Activated B cell treated with CpG ODN at 0.5 μM for 24 hours (primary cell): ENCODE measurements at regions not wholly inside any gene's neighbourhood (a gene's known extent, or its start where the extent isn't known, plus 50 kb on each side); places are given as distances from the start of the nearest gene placed in this dataset.

Experiments
- ATAC-seq: fragments of 200-7000 bp; cut with Tn5 transposase; one replicate; pipeline ENCODE4 v1.10.0; 2021; ENCODE audit warnings: low read depth, mild to moderate bottlenecking, moderate library complexity
- CTCF ChIA-PET: fragments of 350-600 bp; sonication (Branson Sonifier 250); formaldehyde crosslinking; loops from one replicate; lab custom pipeline; 2021; ENCODE audit warnings: antibody characterized with exemption; lab: Charles Lee
- POLR2A ChIA-PET: fragments of 350-600 bp; sonication (Branson Sonifier 250); formaldehyde crosslinking; loops from one replicate; lab custom pipeline; 2021; ENCODE audit warnings: antibody characterized with exemption; lab: Charles Lee
- DNase-seq: peaks from one replicate; pipeline ENCODE4 v3.0.0; 2022
- H3K27ac Mint-ChIP-seq: one replicate; pipeline ENCODE4 v1.8.0; 2020; ENCODE audit warnings: mixed read lengths
- H3K27me3 Mint-ChIP-seq: one replicate; pipeline ENCODE4 v1.8.0; 2021; ENCODE audit warnings: mixed read lengths
- H3K36me3 Mint-ChIP-seq: one replicate; pipeline ENCODE4 v1.8.0; 2021; ENCODE audit warnings: low read depth, mixed read lengths
- H3K4me1 Mint-ChIP-seq: one replicate; pipeline ENCODE4 v1.8.0; 2021; ENCODE audit warnings: mixed read lengths
- H3K4me3 Mint-ChIP-seq: one replicate; pipeline ENCODE4 v1.8.0; 2020; ENCODE audit warnings: mild to moderate bottlenecking, mixed read lengths
- H3K9me3 Mint-ChIP-seq: one replicate; pipeline ENCODE4 v1.8.0; 2020; ENCODE audit warnings: mixed read lengths
- CTCF ChIP-seq: fragments of 200-600 bp; IDR thresholded peaks from one replicate; pipeline ENCODE4 v1.8.0; 2022; ENCODE audit warnings: antibody characterized with exemption, mild to moderate bottlenecking
- intact Hi-C: fragments of 100-400 bp; cut with micrococcal nuclease; formaldehyde crosslinking; loops from one replicate; pipeline ENCODE4 v1.15.1; 2024

DNA sequence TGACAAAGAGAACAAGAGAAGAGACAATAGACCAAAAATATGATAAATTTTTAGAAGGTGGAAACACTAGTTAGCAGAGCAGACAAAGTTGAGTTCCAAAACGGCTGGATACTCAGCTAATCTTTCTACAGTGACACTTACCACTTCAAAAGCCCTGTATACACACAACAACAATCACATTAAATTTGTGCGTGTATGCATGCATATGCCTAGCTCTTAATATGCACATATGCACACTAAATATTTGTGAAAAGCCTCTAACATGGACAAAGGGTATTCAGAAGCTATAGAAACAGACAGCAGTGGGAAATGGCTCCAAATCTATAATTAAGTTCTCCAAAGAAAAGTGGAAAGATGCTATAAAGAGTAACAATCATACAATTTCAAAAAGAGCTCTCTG is 476.4 kb downstream of the HTR7 start:
- Mint-ChIP-seq H3K4me1 (no peaks in the 10 kb centered on the region), H3K4me3 (no peak overlapping the region), H3K27ac (no peak overlapping the region), H3K27me3 (peaks cover 2% of the 10 kb centered on the region), H3K9me3 (no peaks in the 10 kb centered on the region), H3K36me3 (no peaks in the 10 kb centered on the region)
- TF ChIP-seq CTCF, result no peak
- intact Hi-C loops, result no loop called here
- no peak for ATAC-seq
- ChIA-PET CTCF (no interaction called here), POLR2A (no interaction called here)
- no peak for DNase-seq

DNA sequence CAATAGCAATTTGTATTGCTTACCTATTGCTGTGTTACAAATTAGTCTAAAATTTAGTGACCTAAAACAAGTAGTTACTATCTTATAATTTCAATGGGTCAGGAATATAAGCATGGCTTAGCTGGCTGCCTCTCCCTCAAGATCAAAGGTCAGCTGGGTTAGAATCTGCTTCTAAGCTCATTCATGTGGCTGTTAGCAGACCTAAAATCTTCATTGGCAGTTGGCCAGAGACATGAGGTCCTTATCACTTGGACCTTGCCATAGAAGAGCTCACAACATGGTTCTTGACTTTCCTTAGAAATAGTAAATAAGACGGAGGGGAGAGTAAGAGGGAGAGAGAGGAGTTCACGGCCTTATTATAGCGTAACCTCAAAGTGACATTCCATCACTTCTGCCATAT is 468.0 kb downstream of the HTR7 start:
- Mint-ChIP-seq H3K27me3 (no peaks in the 10 kb centered on the region), H3K4me1 (no peaks in the 10 kb centered on the region), H3K4me3 (no peak overlapping the region), H3K9me3 (no peaks in the 10 kb centered on the region), H3K27ac (no peak overlapping the region), H3K36me3 (no peaks in the 10 kb centered on the region)
- ATAC-seq, result no peak
- ChIA-PET POLR2A (no interaction called here), CTCF (no interaction called here)
- no peak for DNase-seq
- TF ChIP-seq CTCF, result no peak
- intact Hi-C loops, result no loop called here

GRCh38 chr10:90394311-90394710 is 463.5 kb downstream of the HTR7 start:
- no peak for TF ChIP-seq CTCF
- CTCF ChIA-PET, result no interaction called here
- intact Hi-C loops, result no loop called here
- POLR2A ChIA-PET, result no interaction called here
- ATAC-seq (no peak), DNase-seq (no peak)
- H3K4me1 Mint-ChIP-seq, result no peaks in the 10 kb centered on the region
- H3K9me3 Mint-ChIP-seq, result no peaks in the 10 kb centered on the region
- H3K4me3 Mint-ChIP-seq, result no peak overlapping the region
- no peaks in the 10 kb centered on the region for H3K27me3 Mint-ChIP-seq
- H3K27ac Mint-ChIP-seq, result no peak overlapping the region
- H3K36me3 Mint-ChIP-seq, result no peaks in the 10 kb centered on the region

- no peak for TF ChIP-seq CTCF
- DNase-seq (no peak), ATAC-seq (no peak)
- Mint-ChIP-seq H3K27me3 (no peaks in the 10 kb centered on the region), H3K36me3 (no peaks in the 10 kb centered on the region), H3K9me3 (no peaks in the 10 kb centered on the region), H3K4me1 (no peaks in the 10 kb centered on the region), H3K27ac (no peak overlapping the region), H3K4me3 (no peak overlapping the region)
- intact Hi-C loops, result no loop called here
- POLR2A ChIA-PET, result interaction anchor here (0.6 kb wide), 1 partner anchor 244 kb away, joined by 3 read pairs; no protein-coding TSS in a partner anchor
- CTCF ChIA-PET, result no interaction called here
These were observed 461.1 kb downstream of the HTR7 start for GRCh38 chr10:90396721-90397120.

GRCh38 chr10:90398566-90398965 is 459.3 kb downstream of the HTR7 start:
- Mint-ChIP-seq H3K27ac (no peak overlapping the region), H3K4me1 (no peaks in the 10 kb centered on the region), H3K9me3 (no peaks in the 10 kb centered on the region), H3K4me3 (no peak overlapping the region), H3K36me3 (no peaks in the 10 kb centered on the region), H3K27me3 (no peaks in the 10 kb centered on the region)
- no peak for ATAC-seq
- no peak for DNase-seq
- no peak for TF ChIP-seq CTCF
- intact Hi-C loops, result no loop called here
- POLR2A ChIA-PET, result no interaction called here
- CTCF ChIA-PET, result no interaction called here
